ENCODE measurements at regions not wholly inside any gene's neighbourhood (a gene's known extent, or its start where the extent isn't known, plus 50 kb on each side); places are given as distances from the start of the nearest gene placed in this dataset.
"Not testable (repeated sequence)": the region's sequence is repeated elsewhere in the genome, so short reads cannot be mapped to it uniquely, and the experiment has no call there.

DNA sequence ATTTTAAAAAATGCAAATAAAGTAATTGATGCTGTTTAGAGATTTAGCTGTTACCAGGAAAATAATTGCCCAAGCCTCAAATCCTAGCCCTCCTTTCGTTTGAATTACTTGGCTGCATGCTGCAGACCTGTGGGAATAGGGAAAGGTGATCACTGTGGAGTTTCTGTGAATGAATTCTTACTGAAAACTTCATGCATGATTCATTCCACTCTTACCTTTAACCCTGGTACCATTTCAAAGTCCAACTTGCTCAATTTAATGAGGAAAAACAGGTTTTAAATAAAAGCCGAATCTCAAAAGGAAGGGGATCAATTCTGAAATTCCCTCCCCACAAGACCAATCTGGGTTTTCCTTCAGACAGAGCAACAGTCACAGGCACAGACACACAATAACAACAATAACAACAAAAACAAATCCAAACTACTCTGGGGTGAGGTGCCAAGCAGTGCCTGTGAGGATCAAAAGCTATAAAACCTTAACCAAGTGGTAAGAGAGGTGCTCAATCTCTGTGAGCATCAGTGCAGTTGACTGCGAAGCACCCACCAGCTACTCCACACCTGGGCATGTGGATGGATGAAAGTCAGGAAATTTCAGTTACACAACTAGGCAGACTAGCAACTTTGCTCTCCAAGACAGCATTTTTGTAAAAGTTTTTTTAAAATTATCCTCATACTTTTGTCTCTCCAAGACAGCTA lies 200.8 kb downstream of the CNTN3 start:
- no peak for DNase-seq

DNA sequence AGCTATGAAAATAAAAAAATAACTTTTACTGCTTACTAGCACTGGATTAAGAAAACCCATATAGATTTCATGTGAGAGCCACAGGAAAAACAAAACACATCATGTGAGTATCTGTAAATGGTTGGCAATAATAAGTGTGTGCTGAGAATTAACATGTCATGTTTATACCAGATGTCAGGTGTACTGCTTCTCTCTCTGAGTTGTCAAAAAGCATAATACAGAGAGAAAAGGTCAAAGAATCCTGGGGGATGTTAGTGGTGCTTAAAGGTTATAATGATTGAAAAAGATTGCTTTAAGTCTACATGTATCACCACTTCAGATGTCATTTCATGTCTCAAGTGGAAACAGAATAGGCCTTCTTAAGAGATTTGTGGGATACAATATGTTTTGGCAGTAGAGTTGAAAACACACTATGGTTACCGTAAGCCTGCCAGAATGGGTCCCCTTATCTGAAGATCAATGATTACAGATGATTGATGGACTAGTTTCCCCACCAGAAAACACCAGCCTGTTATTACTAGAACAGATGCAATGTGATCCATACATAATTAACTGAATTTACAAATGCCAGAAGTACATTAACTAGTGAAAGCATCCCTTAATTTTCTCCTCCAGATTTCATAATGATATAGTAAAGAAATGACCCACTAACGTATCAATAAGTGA lies 204.1 kb downstream of the CNTN3 start:
- no peak for DNase-seq

DNA sequence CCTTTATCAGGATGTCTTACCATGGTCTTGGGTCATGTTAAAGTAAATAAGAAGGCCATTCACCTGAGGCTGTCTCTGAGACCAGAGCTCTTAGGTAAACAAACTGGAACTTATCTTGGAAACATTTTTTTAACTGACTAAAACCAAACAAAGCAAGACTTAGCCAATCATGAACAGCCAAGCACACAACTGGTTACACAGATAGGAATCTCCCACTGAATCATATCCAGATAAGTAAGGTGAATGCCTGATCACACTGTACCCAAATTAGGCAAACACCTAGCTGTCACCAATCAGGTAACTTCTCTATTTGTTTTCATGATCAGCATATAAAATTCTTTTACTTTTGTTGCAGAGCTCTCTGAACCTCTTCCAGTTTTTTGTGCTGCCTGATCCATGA lies 205.4 kb downstream of the CNTN3 start:
- DNase-seq, result no peak

GRCh38 chr3:74403307-74403706 lies 211.2 kb downstream of the CNTN3 start:
- DNase-seq, result no peak

GRCh38 chr3:74402821-74403220 lies 211.6 kb downstream of the CNTN3 start:
- no peak for DNase-seq

DNA sequence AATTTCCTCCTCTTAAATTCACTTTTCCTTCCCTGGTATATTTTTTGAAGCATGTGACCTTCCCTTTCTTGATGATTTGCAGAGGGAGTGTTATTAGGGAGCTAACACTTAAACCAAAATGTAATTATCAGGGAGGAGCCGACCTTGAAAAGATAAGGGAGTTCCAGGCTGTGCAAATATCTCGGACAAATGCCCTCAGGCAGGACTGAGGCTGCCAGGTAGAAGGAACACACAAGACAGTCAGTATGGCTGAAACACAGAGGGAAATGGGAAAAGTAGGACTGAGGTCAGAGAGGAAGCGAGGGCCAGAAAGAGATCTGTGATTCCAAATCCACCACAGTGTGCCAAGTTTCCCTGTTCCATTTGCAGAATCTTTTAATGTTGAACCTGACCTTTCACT lies 221.0 kb downstream of the CNTN3 start:
- no peak for DNase-seq

GRCh38 chr3:74390121-74390877 lies 224.2 kb downstream of the CNTN3 start:
- no peak for DNase-seq

- DNase-seq, result no peak
Observed at GRCh38 chr3:74387111-74387735, 227.2 kb downstream of the CNTN3 start.

DNA sequence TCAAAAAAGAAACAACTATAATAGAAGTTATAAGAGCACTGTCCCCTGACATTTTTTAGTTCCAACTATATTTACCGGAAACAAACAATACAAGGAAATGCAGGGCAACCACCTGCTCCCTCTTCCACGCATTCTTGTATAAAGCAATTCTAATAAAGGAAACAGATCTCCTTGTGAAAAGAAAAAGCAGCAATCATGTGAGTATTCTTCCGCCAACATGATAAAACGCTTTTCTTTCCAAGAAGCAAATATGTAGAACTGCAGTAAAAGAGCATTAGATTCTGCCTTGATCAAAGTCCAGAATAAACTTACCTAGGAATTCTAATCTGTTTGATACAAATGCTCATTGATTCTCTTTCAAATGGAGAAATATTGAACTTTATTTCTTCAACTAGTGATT lies 230.3 kb downstream of the CNTN3 start:
- DNase-seq, result no peak

DNA sequence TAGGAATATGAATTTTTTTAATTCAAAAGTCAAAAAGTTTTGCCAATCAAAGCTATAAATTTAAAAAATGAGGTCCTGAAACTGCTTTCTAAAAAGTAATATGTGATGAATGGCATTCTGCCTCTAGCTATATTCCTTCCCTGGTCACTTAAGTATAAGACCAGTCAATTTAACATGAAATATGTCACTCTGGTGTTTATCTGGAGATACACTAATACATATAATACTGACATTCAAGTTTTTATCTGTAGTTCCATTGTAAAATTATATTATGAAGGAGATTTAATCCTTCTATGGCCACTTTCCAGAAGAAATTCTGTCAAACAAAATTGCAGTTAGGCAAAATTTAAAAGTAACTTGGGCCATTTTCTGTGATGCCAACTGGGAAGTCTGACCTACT lies 236.8 kb downstream of the CNTN3 start:
- DNase-seq, result no peak

DNA sequence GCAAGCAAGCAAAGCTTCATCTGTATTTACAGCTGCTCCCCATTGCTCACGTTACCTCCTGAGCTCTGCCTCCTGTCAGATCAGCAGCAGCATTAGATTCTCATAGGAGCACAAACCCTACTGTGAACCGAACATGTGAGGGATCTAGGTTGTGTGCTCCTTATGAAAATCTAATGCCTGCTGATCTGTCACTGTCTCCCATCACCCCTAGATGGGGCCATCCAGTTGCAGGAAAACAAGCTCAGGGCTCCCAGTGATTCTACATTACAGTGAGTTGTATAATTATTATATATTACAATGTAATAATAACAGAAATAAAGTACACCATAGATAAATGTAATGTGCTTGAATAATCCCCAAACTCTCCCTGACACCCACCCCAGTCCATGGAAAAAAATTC lies 238.1 kb downstream of the CNTN3 start:
- not testable (repeated sequence) for DNase-seq

- no peak for DNase-seq
Observed at GRCh38 chr3:74375653-74376052, 238.8 kb downstream of the CNTN3 start.

DNA sequence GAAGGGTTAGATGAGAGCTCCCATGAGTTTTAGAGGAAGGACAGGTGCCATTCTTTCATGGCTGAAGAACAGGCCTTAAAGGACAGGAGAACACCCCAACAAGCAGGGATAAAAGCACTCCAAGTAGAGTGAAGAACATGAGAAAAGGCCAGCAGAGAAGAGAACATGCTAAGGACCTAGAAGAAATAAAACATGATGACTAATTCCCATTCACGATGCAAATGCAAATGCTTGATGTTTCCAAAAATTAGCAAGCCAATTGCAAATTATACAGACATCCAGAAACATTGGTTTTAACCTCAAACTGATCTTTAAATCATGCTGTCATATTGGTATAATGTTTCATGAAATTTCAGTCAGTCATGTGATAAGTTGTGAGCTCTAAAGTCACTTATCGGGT lies 241.7 kb downstream of the CNTN3 start:
- no peak for DNase-seq

DNA sequence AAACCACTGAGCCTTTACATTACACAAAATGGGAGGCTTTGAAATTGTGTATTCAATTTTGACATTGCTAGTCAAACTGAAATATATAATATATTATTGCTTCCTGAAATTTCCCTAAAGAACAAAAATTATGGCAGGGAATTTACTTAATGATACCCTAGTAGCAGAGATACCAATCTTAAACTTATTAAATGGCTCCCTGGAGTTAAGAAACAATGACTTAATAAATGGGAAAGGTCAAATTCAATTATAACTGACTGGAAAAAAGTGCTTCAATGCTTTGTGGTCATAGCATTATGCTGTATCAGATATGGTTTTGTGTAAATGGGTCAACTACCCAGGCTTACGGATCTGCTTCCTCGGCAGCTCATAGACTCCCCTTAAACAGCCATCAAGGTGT lies 244.1 kb downstream of the CNTN3 start:
- DNase-seq, result no peak

DNA sequence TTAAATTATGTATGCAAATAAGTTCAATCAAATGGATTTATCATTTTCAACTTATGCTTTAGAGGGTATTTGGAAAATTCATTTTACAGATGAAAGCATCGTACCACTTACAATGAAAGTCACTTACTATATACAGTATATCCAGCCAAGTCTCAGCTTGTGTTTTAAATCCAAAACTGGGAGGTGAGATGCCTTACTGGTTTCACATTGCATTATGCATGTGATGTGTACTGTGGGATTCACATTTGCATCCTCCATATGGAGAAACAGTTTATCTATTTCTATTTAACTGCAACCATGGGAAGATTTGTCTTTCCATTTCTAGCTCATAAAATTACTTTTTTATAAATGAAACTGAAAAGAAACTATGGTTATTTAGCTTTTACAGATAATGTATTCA lies 248.1 kb downstream of the CNTN3 start:
- no peak for DNase-seq

DNA sequence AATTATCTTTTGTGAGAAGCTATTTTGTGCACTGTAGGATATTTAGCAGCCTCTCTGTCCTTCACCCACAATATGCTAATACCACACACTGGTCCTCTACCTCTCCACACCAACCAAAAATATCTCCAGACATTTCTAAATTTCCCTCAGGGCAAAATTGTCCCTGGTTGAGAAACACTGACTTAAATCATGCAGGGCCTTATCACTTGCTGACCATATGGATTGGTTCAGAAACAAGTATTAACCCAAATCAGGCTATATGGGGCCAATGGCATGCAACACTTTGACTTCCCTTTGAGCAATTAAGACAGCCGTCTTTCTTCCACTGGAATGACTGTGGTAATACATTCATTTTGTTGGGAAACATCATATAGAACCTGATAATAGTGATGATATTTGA lies 251.1 kb downstream of the CNTN3 start:
- DNase-seq, result no peak

- DNase-seq, result no peak
Observed at GRCh38 chr3:74360406-74360805, 254.1 kb downstream of the CNTN3 start.

GRCh38 chr3:74357881-74358280 lies 256.6 kb downstream of the CNTN3 start:
- no peak for DNase-seq

DNA sequence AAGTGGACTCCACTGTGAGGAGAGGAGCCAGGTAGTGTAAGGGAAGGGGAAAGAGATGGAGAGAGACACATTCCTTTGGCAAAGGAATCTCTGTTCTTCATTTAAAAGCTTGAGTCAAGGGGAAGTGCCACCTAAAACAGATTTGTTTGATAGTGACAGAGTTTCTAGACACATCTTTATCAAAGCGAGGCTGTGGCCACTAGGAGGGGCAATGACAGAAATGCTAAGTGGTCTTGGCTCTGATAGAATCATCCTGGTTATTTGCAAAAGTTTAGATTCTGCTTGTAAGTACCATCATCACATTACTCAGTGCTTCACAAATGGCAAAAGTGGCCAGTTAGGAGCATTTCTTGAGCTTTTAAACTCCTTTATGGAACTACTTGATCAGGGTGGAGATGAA lies 261.4 kb downstream of the CNTN3 start:
- no peak for DNase-seq

- no peak for DNase-seq
Observed at GRCh38 chr3:74352166-74352565, 262.3 kb downstream of the CNTN3 start.

- DNase-seq, result no peak
Observed at GRCh38 chr3:74351213-74351612, 263.2 kb downstream of the CNTN3 start.

GRCh38 chr3:74349015-74349414 lies 265.4 kb downstream of the CNTN3 start:
- no peak for DNase-seq

GRCh38 chr3:74347563-74348268 lies 266.7 kb downstream of the CNTN3 start:
- no peak for DNase-seq
